Heart left ventricle (tissue), 16 donors: ENCODE measurements at regions not wholly inside any gene's neighbourhood (a gene's known extent, or its start where the extent isn't known, plus 50 kb on each side); places are given as distances from the start of the nearest gene placed in this dataset.

Source experiments
- ATAC-seq, 4 donors: fragments of 200-7000 bp; cut with Tn5 transposase; one replicate each; pipeline ENCODE4 v1.9.1; 2020 to 2022; ENCODE audit warnings: moderate library complexity in 4 of 4, mild to moderate bottlenecking in 3 of 4, moderate number of reproducible peaks in 1 of 4
- DNase-seq, 5 donors: peaks; one replicate each; pipeline ENCODE4 v3.0.0-alpha.2; 2020
- H3K27ac ChIP-seq, 12 donors: fragments of 200-600 bp; sonication (generic) in 4 of 12; one replicate each; pipeline versions ENCODE4 v1.5.0 to v1.8.0; 2016 to 2022; ENCODE audit warnings: mild to moderate bottlenecking in 2 of 12
- H3K27me3 ChIP-seq, 9 donors: fragments of 200-600 bp; sonication (generic) in 2 of 9; one replicate each; pipeline versions ENCODE4 v1.5.1 to v1.8.0; 2016 to 2022; ENCODE audit warnings: mild to moderate bottlenecking in 3 of 9
- H3K36me3 ChIP-seq, 9 donors: fragments of 200-600 bp; sonication (generic) in 2 of 9; one replicate each; pipeline versions ENCODE4 v1.5.0 to v1.8.0; 2018 to 2022; ENCODE audit warnings: mild to moderate bottlenecking in 2 of 9
- H3K4me1 ChIP-seq, 12 donors: fragments of 200-600 bp; sonication (generic) in 4 of 12; one replicate each; pipeline versions ENCODE4 v1.5.0 to v1.8.0; 2016 to 2022; ENCODE audit warnings: mild to moderate bottlenecking in 3 of 12
- H3K4me3 ChIP-seq, 12 donors: fragments of 200-600 bp; sonication (generic) in 4 of 12; one replicate each; pipeline versions ENCODE4 v1.5.0 to v1.8.0; 2017 to 2022; ENCODE audit warnings: mild to moderate bottlenecking in 9 of 12, moderate library complexity in 4 of 12
- H3K9me3 ChIP-seq, 12 donors: fragments of 200-600 bp; sonication (generic) in 4 of 12; one replicate each; pipeline versions ENCODE4 v1.5.0 to v1.8.0; 2016 to 2022; ENCODE audit warnings: mild to moderate bottlenecking in 1 of 12
- CTCF ChIP-seq, 12 donors: fragments of 200-600 bp; sonication (generic) in 4 of 12; IDR thresholded peaks; one replicate each; pipeline versions ENCODE4 v1.5.0 to v1.8.0; 2018 to 2022; ENCODE audit warnings: antibody characterized with exemption in 12 of 12, mild to moderate bottlenecking in 5 of 12
- POLR2A ChIP-seq, 2 donors: fragments of 450-650 bp; IDR thresholded peaks; one replicate each; pipeline ENCODE4 v1.6.1; 2017; ENCODE audit warnings: antibody characterized with exemption in 2 of 2, mild to moderate bottlenecking in 2 of 2, moderate library complexity in 2 of 2
- WGBS, 4 donors: extraction: QIAGEN DNeasy Blood & Tissue Kit in 2 of 4; methylation state at CpG; one replicate each; pipeline versions ENCODE4 v1.1.5 to v1.1.7; 2013 to 2018; 5-methylcytosine and 5-hydroxymethylcytosine counted together
- intact Hi-C, 10 donors: fragments of 100-400 bp; cut with DNase I; formaldehyde crosslinking; loops; one replicate each; pipeline versions ENCODE4 v1.11.1 to v1.14.2; 2022
- donor health status: ischemic (EF 13 %, LVEDD 7.1; RV severe dilation, severe dysfunction).
- donor health status: healthy with polysubstance abuse.
- donor health status: DM: no; HTN: yes; CAD: no.
- donor health status: DM: no; HTN: no; CAD: no.
- donor health status: ischemic (EF 25% LVEDD 6.9; RV normal size, moderate dysfunction).
- donor health status: ischemic (EF 25% LVEDD 5.7; RV mildly dilated, moderate dysfunction).
- donor health status: healthy.
- donor health status: DM: yes; HTN: yes; CAD: no.
- donor health status: ischemic (EF 35%, LVEDD 5.7; RV mildly dilated, moderate dysfunction).
- donor health status: nonischemic (EF 11% LVEDD 7.7; RV severe dilation, severe dysfunction).
- donor health status: DM: yes; HTN: yes; CAD: no.
- donor health status: PGD.
- donor health status: ischemic (EF 29% LVEDD 5.4; RV normal size, mild dysfunction).
- donor health status: nonischemic (EF 23%, LVEDD 6.1; RV moderate dilation, normal function).

GRCh38 chrX:28223991-28224390 is 242.7 kb upstream of the DCAF8L1 start:
- Histone ChIP-seq H3K9me3 (no peaks in the 10 kb centered on the region), H3K27ac (no peak overlapping the region), H3K27me3 (no peaks in the 10 kb centered on the region), H3K4me3 (no peak overlapping the region), H3K36me3 (no peaks in the 10 kb centered on the region), H3K4me1 (no peaks in the 10 kb centered on the region)
- intact Hi-C loops: no loop called here
- ATAC-seq: no peak
- TF ChIP-seq POLR2A (IDR thresholded peaks at IDR 0.05) (no peak), CTCF (IDR thresholded peaks at IDR 0.05) (no peak)
- no peak for DNase-seq
- WGBS, 4 donors: 73 to 92% (median 80%) methylated on average over 3 of the region's 3 CpGs

- ATAC-seq: no peak
- no peak overlapping the region for H3K27ac ChIP-seq
- H3K27me3 ChIP-seq: no peaks in the 10 kb centered on the region
- no peak for TF ChIP-seq POLR2A (IDR thresholded peaks at IDR 0.05)
- TF ChIP-seq CTCF (IDR thresholded peaks at IDR 0.05): no peak
- H3K4me1 ChIP-seq: no peaks in the 10 kb centered on the region
- 72 to 92% (median 85%) methylated on average over 5 of the region's 5 CpGs for WGBS, 4 donors
- intact Hi-C loops: no loop called here
- no peak overlapping the region for H3K4me3 ChIP-seq
- no peaks in the 10 kb centered on the region for H3K36me3 ChIP-seq
- no peaks in the 10 kb centered on the region for H3K9me3 ChIP-seq
- no peak for DNase-seq
These were observed 242.2 kb upstream of the DCAF8L1 start for GRCh38 chrX:28223469-28223868.

GRCh38 chrX:28205905-28206304 is 224.7 kb upstream of the DCAF8L1 start:
- 47 to 87% (median 81%) methylated on average over 2 of the region's 2 CpGs for WGBS, 4 donors

GRCh38 chrX:28205126-28205525 is 223.9 kb upstream of the DCAF8L1 start:
- no peaks in the 10 kb centered on the region for H3K27me3 ChIP-seq
- ATAC-seq (no peak), DNase-seq (no peak)
- TF ChIP-seq CTCF (IDR thresholded peaks at IDR 0.05) (no peak), POLR2A (IDR thresholded peaks at IDR 0.05) (no peak)
- no peak overlapping the region for H3K4me3 ChIP-seq
- no peak overlapping the region for H3K27ac ChIP-seq
- no peaks in the 10 kb centered on the region for H3K36me3 ChIP-seq
- no peaks in the 10 kb centered on the region for H3K4me1 ChIP-seq
- H3K9me3 ChIP-seq: no peaks in the 10 kb centered on the region
- intact Hi-C loops: no loop called here

More at GRCh38 chrX:28205905-28206304, 224.7 kb upstream of the DCAF8L1 start:
- intact Hi-C loops: no loop called here
- Histone ChIP-seq H3K4me1 (no peaks in the 10 kb centered on the region), H3K36me3 (no peaks in the 10 kb centered on the region), H3K9me3 (no peaks in the 10 kb centered on the region), H3K4me3 (no peak overlapping the region), H3K27ac (no peak overlapping the region), H3K27me3 (no peaks in the 10 kb centered on the region)
- no peak for ATAC-seq
- TF ChIP-seq CTCF (IDR thresholded peaks at IDR 0.05): no peak
- no peak for TF ChIP-seq POLR2A (IDR thresholded peaks at IDR 0.05)
- DNase-seq: no peak
